GM19452 (cell line): ENCODE measurements at regions not wholly inside any gene's neighbourhood (a gene's known extent, or its start where the extent isn't known, plus 50 kb on each side); places are given as distances from the start of the nearest gene placed in this dataset.
"Not testable (repeated sequence)": the region's sequence is repeated elsewhere in the genome, so short reads cannot be mapped to it uniquely, and the experiment has no call there.

ENCODE experiments used
- ATAC-seq: cut with Tn5 transposase; IDR thresholded peaks from one replicate; pipeline ENCODE4 v1.9.1; 2021; ENCODE audit not compliant: unreplicated experiment

- no peak for ATAC-seq
Measured at GRCh38 chr7:68200051-68200670, 1203.5 kb downstream of the TYW1 start.

- ATAC-seq: no peak
Measured at GRCh38 chr7:68203251-68203650, 1206.6 kb downstream of the TYW1 start.

GRCh38 chr7:68205826-68206225 is 1209.2 kb downstream of the TYW1 start:
- ATAC-seq: no peak

GRCh38 chr7:68206946-68207485 is 1210.4 kb downstream of the TYW1 start:
- ATAC-seq: no peak

GRCh38 chr7:68207676-68208075 is 1211.0 kb downstream of the TYW1 start:
- ATAC-seq: no peak

GRCh38 chr7:68209486-68209885 is 1212.9 kb downstream of the TYW1 start:
- no peak for ATAC-seq

- no peak for ATAC-seq
Measured at GRCh38 chr7:68213838-68214237, 1217.2 kb downstream of the TYW1 start.

- no peak for ATAC-seq
Measured at GRCh38 chr7:68216051-68216450, 1219.4 kb downstream of the TYW1 start.

GRCh38 chr7:68217426-68217825 is 1220.8 kb downstream of the TYW1 start:
- no peak for ATAC-seq

GRCh38 chr7:68218461-68218860 is 1221.8 kb downstream of the TYW1 start:
- ATAC-seq: no peak

- no peak for ATAC-seq
Measured at GRCh38 chr7:68222311-68222710, 1225.7 kb downstream of the TYW1 start.

- ATAC-seq: no peak
Measured at GRCh38 chr7:68224041-68224741, 1227.6 kb downstream of the TYW1 start.

GRCh38 chr7:68231011-68231410 is 1234.4 kb downstream of the TYW1 start:
- not testable (repeated sequence) for ATAC-seq

GRCh38 chr7:68235937-68236336 is 1239.3 kb downstream of the TYW1 start:
- no peak for ATAC-seq

GRCh38 chr7:68238204-68238805 is 1241.7 kb downstream of the TYW1 start:
- no peak for ATAC-seq

- ATAC-seq: no peak
Measured at GRCh38 chr7:68243128-68243527, 1246.5 kb downstream of the TYW1 start.

GRCh38 chr7:68244389-68244788 is 1247.8 kb downstream of the TYW1 start:
- ATAC-seq: no peak

- no peak for ATAC-seq
Measured at GRCh38 chr7:68245688-68246087, 1249.1 kb downstream of the TYW1 start.

GRCh38 chr7:68246189-68246633 is 1249.6 kb downstream of the TYW1 start:
- ATAC-seq: no peak

- no peak for ATAC-seq
Measured at GRCh38 chr7:68247126-68247525, 1250.5 kb downstream of the TYW1 start.

- no peak for ATAC-seq
Measured at GRCh38 chr7:68247571-68247970, 1250.9 kb downstream of the TYW1 start.

- no peak for ATAC-seq
Measured at GRCh38 chr7:68248973-68249372, 1252.3 kb downstream of the TYW1 start.
